GM10266 (cell line): ENCODE measurements at regions not wholly inside any gene's neighbourhood (a gene's known extent, or its start where the extent isn't known, plus 50 kb on each side); places are given as distances from the start of the nearest gene placed in this dataset.

ENCODE experiments used
- DNase-seq: peaks from one replicate; pipeline ENCODE4 v3.0.0; 2012; ENCODE audit errors: extremely low spot score
- TF ChIP-seq, protein P1 (sequence below): IDR thresholded peaks from 2 replicates; pipeline ENCODE4 v1.5.1; 2012; ENCODE audit warnings: mild to moderate bottlenecking, low read depth; ENCODE audit not compliant: control insufficient read depth, insufficient read depth; ENCODE audit errors: missing control alignments

DNA sequence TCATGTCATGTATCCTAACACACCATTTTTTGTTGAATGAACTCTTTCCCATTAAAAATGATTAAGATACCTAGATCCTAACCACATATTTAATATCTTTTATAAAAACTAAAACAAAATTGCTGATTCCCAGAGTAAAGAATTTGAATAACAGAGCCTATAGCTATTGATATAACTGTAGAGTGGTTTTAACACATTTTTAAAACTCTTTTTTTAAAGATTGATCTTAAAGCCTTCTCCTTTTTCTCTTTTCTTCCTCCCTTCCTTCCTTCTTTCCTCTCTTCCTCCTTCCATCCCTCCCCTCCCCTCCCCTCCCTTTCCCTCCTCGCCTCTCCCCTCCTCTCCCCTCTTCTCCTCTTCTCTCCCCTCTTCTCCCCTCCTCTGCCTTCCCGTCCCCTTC, 605.4 kb upstream of the FZD8 start:
- no peak for DNase-seq
- TF ChIP-seq, protein P1, sequence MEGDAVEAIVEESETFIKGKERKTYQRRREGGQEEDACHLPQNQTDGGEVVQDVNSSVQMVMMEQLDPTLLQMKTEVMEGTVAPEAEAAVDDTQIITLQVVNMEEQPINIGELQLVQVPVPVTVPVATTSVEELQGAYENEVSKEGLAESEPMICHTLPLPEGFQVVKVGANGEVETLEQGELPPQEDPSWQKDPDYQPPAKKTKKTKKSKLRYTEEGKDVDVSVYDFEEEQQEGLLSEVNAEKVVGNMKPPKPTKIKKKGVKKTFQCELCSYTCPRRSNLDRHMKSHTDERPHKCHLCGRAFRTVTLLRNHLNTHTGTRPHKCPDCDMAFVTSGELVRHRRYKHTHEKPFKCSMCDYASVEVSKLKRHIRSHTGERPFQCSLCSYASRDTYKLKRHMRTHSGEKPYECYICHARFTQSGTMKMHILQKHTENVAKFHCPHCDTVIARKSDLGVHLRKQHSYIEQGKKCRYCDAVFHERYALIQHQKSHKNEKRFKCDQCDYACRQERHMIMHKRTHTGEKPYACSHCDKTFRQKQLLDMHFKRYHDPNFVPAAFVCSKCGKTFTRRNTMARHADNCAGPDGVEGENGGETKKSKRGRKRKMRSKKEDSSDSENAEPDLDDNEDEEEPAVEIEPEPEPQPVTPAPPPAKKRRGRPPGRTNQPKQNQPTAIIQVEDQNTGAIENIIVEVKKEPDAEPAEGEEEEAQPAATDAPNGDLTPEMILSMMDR: no peak

DNA sequence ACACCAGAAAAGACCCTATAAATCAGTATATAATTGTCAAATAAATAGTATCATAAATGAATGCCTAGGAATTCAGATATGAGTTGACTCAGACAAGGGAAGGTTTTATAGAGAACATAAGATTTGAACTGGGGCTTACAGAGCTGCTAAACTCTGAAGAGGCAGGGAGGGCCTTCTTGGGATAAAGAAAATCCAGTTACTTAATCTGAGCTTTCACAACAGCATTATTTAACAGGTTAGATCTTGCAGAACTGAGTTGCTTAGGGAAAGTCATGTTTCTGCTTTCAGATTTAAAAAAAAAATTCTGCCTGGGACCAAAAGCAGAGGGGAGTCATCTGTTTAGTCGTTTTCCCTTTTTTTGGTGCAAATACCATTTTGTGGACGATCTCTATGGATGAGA, 594.8 kb upstream of the FZD8 start:
- TF ChIP-seq, protein P1: no peak
- no peak for DNase-seq

DNA sequence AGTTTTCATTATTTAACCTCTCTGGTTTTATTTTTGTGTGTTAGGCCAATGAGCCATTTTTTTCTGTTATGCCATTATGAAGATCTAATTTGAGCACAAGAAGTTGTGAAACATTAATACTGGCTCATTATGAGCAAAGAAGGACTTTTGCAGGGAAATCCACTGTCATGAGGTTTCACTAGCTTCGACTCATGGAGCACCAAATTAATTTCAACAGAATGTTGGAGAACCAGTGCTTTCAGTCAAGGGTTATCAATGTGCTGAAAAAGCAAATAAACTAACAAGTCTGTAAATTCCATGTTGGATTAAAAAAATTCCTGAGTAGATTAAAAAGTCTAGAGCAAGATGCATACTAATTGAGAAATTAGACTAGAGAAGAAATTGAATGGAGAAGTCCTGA, 594.2 kb upstream of the FZD8 start:
- no peak for DNase-seq
- TF ChIP-seq, protein P1: no peak

DNA sequence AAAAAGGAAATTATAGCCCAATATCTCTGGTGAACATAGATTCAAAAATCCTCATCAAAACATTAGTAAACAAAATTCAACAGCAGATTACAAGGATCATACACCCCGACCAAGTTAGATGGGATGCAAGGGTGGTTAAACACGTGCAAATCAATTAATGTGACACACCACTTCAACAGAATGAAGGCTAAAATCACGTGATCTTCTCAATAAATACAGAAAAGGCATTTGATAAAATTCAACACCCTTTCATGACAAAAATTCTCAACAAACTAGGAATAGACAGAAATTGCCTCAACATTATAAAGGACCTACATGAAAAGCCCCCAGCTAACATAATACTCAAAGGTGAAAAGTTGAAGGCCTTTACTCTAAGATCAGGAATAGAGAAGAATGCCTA, 590.8 kb upstream of the FZD8 start:
- no peak for DNase-seq
- TF ChIP-seq, protein P1: no peak

DNA sequence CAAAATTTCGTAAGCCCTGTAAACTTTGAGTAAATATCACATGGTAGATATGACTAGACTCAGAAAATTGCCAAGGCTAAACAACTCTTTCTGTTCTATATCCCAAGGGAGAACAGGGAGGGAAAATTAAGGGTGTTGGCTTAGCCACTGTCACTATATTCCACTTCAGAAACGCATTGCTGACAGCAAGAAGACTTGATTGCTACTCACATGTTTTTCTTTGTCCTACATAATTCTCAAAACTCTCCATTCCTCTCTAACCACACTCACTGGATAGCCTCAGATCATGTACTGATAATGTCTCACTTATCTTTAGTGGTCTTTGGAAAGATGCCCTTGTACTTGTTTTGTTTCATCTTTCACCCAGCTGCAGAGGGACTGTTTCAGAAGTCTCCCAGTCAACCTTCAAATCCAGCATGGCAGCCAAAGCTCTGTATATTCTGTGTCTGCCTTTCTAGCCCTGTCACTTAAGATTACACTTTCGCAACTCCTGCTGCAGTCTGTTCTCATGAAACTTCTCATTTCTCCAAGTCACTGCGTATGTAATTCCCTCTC, 582.4 kb upstream of the FZD8 start:
- DNase-seq: no peak
- TF ChIP-seq, protein P1: no peak

DNA sequence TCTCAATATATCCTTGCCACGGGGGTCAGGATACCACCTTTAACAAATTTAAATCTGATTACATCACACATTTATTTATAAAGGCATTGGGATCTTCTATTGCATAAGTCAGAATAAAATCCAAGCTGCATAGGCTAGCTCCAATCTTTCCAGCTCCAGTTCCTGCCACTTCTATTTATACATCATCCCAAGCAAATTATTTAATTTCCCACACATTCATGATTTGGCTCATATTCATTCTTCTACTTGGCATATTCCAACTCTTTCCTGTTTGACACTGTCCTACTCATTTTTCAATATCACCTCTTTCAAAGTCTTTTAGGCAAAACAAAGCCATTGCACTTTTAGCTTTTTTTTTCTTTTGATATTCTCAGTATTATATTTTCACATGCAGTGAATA, 579.0 kb upstream of the FZD8 start:
- no peak for DNase-seq
- TF ChIP-seq, protein P1: no peak

DNA sequence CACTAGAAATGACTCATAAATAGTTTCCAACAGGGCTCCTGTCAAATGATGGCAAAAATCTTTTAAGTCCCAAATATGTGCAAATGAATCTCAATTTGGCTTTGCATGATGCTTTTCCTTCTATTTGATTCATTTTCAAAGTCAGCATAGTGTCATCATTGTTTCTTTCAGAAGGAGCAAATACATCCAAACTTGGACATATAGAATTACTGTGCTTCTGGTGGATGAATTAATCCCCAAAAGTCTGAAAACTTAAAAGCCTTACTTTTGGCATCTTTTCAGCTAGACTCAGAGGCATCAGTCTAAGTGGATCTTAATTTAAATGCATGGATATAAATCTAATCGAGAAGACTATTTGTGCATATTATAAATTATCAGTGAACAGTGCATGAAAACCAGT, 578.1 kb upstream of the FZD8 start:
- no peak for DNase-seq
- TF ChIP-seq, protein P1: no peak
